SK-N-SH (cell line): ENCODE measurements at regions not wholly inside any gene's neighbourhood (a gene's known extent, or its start where the extent isn't known, plus 50 kb on each side); places are given as distances from the start of the nearest gene placed in this dataset.
"Not testable (repeated sequence)": the region's sequence is repeated elsewhere in the genome, so short reads cannot be mapped to it uniquely, and the experiment has no call there.

Source experiments
- CTCF ChIP-seq: fragments of 200-600 bp; sonication (generic); IDR thresholded peaks from 2 replicates; pipeline ENCODE4 v1.6.1; 2017; ENCODE audit warnings: antibody characterized with exemption, mild to moderate bottlenecking, moderate library complexity
- IRF3 ChIP-seq: fragments of 150-350 bp; IDR thresholded peaks from 2 replicates; pipeline ENCODE4 v1.6.1; 2016; ENCODE audit warnings: mild to moderate bottlenecking, low read depth, low read length
- JUND ChIP-seq: IDR thresholded peaks from 2 replicates; pipeline ENCODE4 v1.4.0; 2012
- MEF2A ChIP-seq: IDR thresholded peaks from 2 replicates; pipeline ENCODE4 v1.4.0; 2012; ENCODE audit warnings: low read depth, borderline replicate concordance
- RAD21 ChIP-seq: IDR thresholded peaks from 2 replicates; pipeline ENCODE4 v1.6.1; 2012; ENCODE audit warnings: mild to moderate bottlenecking, low read length
- RCOR1 ChIP-seq: fragments of 150-350 bp; IDR thresholded peaks from 2 replicates; pipeline ENCODE4 v1.6.1; 2017; ENCODE audit warnings: antibody characterized with exemption, low read length
- SMC3 ChIP-seq: IDR thresholded peaks from 2 replicates; pipeline ENCODE4 v1.6.1; 2012; ENCODE audit warnings: low read depth, low read length, improper control_type of control experiment
- YY1 ChIP-seq: IDR thresholded peaks from 2 replicates; pipeline ENCODE4 v1.4.0; 2012; ENCODE audit warnings: low read depth, mild to moderate bottlenecking
- ZBTB33 ChIP-seq: IDR thresholded peaks from 2 replicates; pipeline ENCODE4 v1.4.0; 2012; ENCODE audit warnings: low read depth, borderline replicate concordance
- TF ChIP-seq, protein P1 (sequence below): IDR thresholded peaks from 2 replicates; pipeline ENCODE4 v1.4.0; 2012; ENCODE audit warnings: low read depth

- not testable (repeated sequence) for TF ChIP-seq SMC3, ZBTB33, CTCF, IRF3, YY1, JUND, RAD21, MEF2A, RCOR1
- TF ChIP-seq, protein P1, sequence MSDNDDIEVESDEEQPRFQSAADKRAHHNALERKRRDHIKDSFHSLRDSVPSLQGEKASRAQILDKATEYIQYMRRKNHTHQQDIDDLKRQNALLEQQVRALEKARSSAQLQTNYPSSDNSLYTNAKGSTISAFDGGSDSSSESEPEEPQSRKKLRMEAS = not testable (repeated sequence)
These were observed 311.1 kb downstream of the PTGER3 start for GRCh38 chr1:70736518-70736917.
